Suprapubic skin (tissue), 3 donors: ENCODE measurements at regions not wholly inside any gene's neighbourhood (a gene's known extent, or its start where the extent isn't known, plus 50 kb on each side); places are given as distances from the start of the nearest gene placed in this dataset.

Experiments used
- CTCF ChIP-seq, 2 donors: fragments of 200-600 bp in 1 of 2; fragments of 450-650 bp in 1 of 2; sonication (generic) in 1 of 2; IDR thresholded peaks; one replicate each; pipeline ENCODE4 v1.5.1; 2016 to 2019; ENCODE audit warnings: antibody characterized with exemption in 2 of 2, mild to moderate bottlenecking in 1 of 2, moderate library complexity in 1 of 2
- EP300 ChIP-seq: sonication (generic); formaldehyde crosslinking; IDR thresholded peaks from one replicate; pipeline ENCODE4 v1.6.1; 2017; ENCODE audit warnings: antibody characterized with exemption
- POLR2A ChIP-seq, 2 donors: fragments of 450-650 bp; IDR thresholded peaks; one replicate each; pipeline ENCODE4 v1.6.1; 2017; ENCODE audit warnings: antibody characterized with exemption in 2 of 2, mild to moderate bottlenecking in 2 of 2, moderate library complexity in 2 of 2

GRCh38 chr20:22924046-22924737, 110.9 kb upstream of the SSTR4 start:
- no peak for TF ChIP-seq CTCF (IDR thresholded peaks at IDR 0.05)
- no peak for TF ChIP-seq EP300
- no peak for TF ChIP-seq POLR2A (IDR thresholded peaks at IDR 0.05)
